ENCODE measurements at regions not wholly inside any gene's neighbourhood (a gene's known extent, or its start where the extent isn't known, plus 50 kb on each side); places are given as distances from the start of the nearest gene placed in this dataset.

DNA sequence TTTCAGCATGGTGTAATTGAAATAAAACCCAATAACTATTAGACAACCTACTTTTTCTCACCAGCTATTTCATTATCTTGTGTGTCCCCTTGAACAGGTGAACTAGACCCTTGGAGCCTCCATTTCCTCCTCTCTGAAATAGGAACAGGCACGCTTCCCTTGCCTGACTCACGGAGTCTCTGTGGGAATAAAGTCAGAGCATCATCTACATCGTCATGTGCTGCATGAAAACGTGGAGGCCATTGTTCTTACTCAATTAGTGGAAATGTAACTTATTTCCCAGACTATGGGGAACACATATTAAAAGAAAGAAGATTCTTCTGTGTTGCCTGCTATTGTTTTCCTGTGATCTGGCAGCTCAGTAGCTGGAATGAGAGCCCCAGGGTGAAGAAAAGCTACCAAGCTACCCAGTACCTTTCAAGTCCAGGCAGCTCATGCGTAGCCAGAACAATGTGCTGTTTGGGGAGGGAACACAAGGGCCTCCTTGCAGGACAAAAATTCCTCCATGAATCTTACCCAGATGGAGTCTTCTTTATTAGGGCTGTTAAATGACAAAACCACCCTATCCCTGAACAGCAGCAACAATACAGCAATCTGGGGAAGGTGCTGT, 59.8 kb downstream of the SOX11 start:
- no peak for DNase-seq

DNA sequence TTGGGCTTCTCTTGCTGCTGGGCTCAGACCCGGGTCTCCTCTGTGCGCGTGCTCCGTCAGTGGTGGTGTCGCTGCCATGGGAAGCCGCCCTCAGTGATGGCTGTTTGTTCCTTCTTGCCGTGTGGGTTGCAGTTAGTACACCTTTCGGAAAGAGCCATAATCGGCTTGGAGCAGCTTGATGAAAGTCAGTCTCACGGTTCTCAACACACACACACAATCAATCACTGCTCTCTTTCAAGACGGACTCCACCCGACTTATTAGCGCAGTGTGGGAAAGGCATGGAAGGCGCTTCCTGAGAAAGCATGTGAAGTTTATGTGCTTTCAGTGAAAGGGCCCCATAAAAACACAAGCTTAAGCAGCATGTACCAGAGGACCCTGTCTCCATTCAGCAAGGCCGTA, 64.1 kb downstream of the SOX11 start:
- DNase-seq, result no peak

DNA sequence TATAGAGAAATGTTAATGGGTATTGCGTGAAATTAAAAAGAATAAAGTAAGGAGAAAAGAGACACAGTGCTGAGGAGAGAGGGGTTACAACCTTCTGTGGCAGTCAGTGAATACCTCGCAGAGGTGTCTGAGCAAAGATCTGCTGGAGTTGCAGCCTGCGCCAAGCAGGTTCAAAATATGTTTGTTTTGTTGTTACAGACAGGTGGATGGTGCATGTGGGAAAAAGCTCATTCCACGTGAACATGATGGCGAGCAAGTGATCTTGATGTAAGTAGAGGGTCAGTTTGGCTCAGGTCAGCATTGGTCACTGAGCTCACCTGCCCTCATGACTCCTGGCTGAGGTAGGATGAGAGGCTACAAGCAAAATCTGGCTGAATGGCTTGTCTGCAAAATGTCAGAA, 66.2 kb downstream of the SOX11 start:
- DNase-seq, result no peak

DNA sequence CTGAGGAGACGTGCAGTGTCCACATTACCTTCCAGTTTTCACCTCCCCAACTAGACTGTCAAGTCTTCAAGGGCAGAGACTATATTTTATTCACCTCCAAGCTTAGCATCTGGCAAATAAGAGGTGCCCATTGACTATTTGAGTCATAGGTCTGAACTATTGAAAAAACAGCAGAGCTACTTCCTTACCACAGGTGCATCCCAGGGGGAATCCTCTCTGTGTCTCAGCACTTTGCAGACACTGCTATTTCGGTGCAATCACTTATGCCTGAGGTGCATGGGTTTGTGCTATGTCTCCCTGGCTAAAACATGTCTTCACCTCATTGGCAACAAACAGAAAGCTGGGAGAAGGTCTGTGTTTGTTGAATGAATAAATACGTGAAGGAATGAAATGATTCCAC, 67.8 kb downstream of the SOX11 start:
- no peak for DNase-seq

DNA sequence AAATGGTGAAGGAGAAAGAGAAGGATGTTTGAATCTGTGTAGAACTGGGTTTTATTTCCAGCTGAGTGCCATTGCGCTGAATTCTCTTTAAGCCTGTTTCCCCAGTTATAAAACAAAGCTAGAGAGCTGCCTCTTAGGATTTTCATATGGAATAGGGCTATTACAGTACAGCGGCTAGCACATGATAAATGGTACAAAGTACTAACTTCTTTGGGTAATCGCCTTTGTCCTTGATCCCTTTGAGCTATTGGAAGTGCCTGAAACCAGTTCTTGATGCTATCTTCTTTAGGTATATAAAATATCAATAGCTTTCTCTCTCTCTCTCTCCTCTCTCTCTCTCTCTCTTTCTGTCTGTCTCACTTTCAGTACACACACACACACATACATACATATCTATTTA, 71.3 kb downstream of the SOX11 start:
- no peak for DNase-seq

DNA sequence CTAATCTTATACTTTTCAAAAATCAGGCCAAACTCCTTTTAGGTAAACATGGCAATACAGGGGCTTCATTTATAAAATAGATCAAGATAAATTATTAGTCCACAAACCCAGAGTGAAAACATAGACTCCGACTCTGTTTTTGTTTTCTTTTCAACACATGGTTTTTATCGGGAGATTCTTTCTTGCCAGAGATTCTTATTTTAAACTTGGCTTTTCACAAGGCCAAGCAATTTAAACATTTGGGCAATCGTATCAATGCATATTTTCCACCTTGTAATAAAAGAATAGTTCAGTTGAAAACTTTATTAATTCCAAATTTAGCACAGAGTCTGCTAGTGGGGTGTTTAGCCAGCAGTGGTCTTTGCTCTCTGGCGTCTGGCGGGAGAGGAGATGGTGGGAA, 71.9 kb downstream of the SOX11 start:
- DNase-seq, result no peak

DNA sequence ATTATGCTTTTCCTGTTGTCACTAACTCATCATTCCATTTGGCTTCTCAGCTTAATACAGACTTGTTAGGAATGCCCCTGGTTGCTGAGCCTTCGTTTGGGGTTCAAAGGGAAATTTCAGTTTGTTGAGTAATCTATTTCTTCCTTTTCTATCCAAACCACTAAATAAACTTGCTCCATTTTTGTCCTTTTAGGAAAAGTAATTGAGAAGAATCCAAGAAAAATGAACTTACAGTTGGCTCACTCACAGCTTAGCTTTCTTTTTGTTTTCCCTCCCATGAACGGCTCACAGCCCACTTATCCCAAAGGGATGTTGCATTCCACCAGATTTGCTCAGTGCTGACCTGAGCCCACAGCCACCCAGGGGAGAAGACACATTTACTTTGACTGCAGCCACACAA, 73.9 kb downstream of the SOX11 start:
- DNase-seq, result no peak

DNA sequence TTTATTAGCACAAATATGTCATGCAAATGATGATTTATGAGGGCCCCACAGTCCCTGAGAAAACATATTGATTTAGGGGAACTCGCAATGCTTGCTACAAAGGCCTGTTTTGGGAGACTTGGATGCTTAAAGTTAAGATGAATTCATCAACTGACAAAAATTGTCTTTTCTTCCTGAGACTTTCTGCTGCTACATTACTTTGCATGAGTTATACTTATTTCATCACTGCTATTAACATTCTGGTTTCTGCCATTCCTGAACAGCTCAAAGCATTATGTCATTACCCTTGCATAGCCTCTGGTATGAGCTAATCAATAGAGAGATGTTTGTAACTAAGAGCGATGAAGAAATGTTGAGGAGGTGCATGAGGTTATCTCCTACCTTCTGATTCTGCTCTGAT, 74.4 kb downstream of the SOX11 start:
- DNase-seq, result no peak

DNA sequence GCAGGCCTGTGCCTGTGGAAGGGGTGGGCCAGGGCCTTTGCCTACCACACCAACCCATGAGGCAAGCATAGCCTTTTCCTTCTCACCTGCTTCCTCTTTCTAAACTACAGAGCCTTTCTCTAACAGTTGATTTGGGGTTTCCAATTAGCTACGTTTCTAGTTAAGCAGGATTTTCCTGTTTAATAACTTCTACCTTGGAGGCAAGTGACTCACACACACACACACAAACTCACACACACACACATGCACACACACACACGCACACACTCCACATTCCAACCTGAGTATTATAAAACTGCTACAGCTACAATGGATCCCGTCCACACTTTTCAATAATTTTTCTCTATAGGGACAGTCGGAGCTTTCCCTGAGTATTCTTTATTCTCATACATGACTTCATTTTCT, 84.9 kb downstream of the SOX11 start:
- no peak for DNase-seq

DNA sequence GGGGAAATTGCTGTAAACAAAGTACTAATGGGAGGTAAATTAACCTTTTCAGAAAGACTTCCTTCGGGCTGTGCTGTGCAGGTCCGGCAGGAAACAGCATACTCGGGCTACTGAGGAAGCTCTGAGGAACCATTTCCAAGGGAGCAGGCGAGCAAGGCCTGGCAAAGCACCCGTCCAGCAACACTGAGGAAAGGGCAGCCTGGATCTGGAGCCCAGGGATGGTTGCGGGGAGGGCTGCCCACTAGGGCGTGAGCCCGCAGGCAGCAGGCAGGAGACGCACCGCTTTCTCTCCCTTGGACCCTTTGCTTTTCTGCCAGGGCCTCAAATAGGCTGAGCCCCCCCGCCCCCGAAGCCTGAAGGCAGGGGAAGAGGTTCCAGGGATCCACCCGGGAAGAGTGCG, 89.5 kb downstream of the SOX11 start:
- no peak for DNase-seq

DNA sequence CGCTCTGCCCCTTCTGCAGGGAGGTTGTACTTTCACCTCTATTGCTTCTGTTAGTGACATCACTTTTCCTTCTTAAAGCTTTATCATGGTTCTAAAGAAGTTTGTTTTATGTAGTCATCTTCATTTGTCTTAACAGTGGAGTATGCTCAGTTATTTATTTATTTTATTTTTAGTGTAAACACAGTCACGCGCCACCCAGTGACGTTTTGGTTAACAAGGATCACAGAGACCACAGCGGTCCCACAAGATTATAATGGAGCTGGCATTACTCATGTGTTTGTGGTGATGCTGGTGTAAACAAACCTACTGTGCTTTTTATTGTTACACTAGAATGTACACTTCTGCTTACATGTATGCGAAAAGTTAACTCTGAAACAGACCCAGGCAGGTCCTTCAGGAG, 89.9 kb downstream of the SOX11 start:
- DNase-seq, result no peak

DNA sequence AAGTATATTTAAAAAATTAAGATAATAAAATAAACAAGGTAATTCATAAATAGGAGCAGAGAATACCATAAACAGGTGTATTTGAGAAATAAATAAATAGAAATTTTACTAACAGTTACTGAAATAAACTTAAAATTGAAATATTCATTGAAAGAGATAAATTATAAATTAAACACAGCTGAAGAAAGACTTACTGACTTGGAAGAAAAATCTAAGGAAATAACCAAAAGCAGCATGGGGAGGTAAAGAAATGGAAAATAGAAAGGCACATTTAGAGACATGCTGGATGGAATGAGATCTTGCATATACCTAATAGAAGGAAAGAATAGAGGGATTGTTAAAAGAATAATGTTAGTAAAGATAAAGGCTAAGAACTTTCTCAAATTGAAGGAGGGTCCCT, 96.3 kb downstream of the SOX11 start:
- DNase-seq, result no peak

DNA sequence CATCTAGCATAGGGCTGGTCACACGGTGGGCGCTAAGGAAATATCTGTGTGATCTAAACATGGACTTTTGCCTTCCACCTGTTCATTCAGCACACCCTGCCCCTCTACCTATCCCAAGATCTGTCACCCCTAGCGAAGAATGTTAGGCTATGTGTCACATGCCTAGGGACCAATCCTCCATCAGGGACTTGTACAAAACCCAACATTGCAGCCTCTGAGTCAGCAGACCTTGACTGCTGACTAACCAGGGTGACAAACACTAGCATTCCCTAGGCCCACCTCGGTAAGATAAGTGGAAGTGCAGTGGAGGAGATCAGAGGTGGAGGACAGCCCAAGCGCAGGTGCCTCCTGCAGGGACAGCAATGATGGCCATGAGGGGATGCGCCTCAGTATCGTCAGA, 99.2 kb downstream of the SOX11 start:
- DNase-seq, result no peak

DNA sequence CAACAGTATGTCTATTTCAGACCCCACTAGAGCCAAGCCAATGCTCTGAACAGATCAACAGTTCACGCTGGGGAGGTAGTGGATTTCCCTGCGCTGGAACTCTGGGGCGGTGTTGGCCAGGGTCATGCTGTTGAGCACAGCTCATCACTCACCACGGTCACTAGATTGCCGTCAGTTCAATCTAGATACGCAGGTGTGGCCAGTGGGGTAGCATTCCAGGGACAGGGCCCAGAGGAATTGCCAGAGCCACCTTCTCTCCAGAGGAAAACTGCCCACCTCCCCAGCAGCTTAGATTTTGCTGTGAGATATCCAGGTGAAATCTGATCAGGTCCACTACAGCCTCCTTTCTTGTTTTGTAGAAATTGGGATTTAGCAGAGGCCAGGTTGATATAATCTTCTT, 101.8 kb downstream of the SOX11 start:
- no peak for DNase-seq

DNA sequence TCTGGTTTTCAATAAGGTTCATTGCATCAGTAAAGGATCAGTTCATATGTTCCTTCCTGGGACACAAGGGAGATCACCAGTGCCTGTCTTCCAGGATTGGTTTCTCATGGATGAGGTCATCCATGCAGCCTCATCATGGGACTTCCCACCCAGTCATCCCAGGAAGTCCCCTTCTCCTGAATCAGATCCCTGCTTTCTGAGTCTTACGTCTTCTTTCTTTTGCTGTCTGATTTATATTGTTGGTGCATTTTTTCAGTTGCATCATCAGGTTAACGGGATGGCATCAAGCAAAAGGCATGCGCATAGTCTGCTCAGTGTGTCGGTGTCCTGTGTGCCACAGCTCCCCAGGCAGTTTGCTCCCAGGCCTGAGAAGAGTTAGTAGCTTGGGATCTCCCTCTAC, 105.9 kb downstream of the SOX11 start:
- no peak for DNase-seq

DNA sequence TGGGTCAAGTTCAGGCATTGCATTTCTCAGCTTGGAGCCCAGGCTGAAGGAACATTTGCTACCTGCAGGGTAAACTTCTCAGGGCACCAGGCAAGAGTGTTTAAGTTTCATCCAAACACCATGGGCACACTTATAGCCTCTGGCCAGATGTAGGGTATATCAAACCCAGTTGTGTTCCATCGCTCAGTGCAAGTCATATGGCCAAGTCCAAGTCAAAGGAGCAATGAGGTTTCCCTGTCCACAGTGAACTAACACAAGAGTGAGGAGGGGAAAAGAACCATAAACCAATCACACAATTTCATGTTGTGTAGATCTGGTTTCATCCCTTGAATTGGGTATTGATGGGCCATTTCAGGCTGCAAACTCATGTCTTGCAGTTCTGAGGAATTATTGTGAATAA, 107.2 kb downstream of the SOX11 start:
- no peak for DNase-seq

DNA sequence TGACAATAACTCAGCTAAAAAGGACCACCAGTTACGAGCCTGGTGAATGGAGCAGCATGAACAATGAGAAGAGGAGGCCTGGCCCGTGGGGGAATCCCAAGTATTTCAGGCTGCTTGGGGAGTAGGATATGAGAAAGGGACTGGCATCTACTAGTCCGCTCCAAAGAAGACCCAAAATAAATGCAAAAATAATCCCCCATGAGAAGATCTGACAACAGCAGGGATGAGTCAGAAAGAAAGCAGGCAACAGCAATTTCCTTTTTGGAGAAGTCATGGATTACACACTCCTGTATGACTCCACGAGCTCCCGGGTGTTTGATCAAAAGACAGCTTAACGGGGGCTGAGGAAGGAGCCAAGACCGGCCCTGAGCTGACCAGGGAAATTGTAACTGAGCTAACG, 111.4 kb downstream of the SOX11 start:
- no peak for DNase-seq

DNA sequence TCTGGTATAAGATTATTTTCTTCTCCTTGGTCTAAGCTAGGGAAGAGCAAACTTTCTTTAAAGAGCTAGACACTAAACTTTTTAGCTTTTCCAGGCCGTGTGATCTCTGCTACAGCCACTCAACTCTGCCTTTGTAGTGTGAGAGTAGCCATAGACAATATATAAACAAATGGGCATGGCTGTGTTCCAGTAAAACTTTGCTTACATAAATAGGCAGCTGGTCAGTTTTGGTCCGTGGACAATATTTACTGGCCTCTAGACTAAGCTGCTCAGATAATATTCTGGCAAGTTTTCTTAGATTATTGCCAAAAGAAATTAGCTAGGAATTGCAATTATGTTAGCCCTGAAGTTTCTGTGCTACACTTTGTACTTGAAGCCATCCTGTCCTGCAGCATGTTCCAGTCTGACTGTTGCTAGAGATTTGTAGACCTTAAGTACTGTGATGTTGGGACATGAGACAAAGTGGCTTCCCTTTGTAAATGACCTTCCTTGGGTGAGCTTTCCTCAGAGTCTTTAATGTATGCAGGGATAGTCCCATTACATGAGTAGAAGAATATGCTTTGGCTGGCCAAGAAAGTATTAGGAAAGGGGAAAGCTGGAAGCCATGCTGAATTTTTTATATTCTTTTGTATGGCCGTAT, 126.9 kb downstream of the SOX11 start:
- DNase-seq, result no peak

DNA sequence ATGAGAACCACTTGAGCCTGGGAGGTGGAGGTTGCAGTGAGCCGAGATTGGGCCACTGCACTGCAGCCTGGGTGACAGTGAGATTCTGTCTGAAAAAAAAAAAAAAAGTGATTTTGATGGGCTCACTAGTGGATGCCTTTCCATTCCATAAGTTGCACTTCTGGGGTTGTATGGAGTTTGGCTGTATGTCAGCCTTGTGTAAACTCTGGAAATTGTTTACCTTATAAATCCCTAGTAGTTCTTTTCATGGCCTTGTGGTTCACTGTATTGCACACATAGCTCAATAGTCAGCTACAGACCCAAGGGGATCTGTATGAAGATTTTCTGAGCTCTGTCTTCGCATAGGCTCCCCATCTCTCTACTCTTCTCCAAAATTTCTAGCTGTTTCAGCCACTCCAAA, 131.9 kb downstream of the SOX11 start:
- DNase-seq, result no peak

DNA sequence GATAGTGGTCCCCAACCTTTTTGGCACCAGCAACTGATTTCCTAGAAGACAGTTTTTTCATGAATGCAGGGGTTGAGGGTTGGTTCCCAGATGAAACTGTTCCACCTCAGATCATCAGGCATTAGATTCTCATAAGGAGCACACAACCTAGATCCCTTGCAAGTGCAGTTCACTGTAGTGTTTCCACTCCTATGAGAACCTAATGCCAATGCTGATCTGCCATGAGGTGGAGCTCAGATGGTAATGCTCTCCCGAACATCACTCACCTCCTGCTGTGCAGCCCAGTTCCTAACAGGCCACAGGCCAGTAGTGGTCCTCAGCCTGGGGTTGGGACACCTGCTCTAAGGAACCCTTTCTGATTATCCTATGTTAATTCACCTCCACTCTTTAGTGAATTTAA, 133.5 kb downstream of the SOX11 start:
- no peak for DNase-seq

DNA sequence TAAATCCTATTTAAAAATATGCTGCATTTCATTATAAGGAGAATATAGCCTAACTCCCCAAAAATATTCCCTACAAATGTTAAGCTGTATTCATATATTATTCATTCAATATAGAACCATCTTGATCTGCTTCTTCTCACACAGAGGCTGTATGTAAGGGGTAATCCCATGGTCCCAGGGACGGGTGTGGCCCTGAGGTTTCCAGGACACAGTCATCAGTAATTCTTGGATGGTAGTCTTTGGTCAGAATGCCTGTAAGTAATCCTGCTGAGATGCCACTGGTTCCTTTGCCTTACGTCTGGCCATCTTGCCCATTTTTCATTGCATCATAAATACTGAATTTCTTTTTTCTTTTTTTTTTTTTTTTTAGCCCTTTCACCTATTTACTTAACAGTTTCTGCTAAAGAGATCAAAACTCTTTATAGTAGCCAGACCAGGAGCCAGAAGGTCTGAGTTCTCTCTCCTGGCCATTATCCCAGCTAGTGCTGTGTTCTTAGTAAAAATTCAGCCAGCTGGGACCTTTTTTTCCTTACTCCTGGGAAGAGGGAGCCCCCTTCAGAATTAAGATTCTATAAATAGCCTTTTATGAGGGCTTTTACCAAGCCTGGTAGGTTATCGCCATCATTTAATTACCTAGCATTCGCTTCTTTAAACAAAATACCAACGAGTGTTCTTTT, 134.9 kb downstream of the SOX11 start:
- no peak for DNase-seq

DNA sequence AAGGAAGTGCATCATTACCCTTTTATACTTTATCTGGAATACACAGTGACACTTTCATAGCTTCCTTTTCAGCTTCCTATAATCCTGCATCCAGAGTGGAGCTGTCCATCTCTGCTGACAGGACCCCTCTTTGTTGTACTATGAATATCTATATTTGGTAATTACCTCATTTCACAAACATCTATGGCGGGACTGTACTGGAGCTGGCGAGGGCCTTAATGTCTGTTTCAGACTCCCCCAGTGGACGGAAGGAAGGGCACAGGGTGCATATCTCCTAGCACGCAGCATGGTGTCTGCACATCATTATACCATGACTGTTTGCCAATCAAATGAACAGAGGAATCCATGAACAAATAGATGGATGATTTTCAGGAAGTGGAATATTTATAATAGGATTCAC, 142.3 kb downstream of the SOX11 start:
- no peak for DNase-seq

DNA sequence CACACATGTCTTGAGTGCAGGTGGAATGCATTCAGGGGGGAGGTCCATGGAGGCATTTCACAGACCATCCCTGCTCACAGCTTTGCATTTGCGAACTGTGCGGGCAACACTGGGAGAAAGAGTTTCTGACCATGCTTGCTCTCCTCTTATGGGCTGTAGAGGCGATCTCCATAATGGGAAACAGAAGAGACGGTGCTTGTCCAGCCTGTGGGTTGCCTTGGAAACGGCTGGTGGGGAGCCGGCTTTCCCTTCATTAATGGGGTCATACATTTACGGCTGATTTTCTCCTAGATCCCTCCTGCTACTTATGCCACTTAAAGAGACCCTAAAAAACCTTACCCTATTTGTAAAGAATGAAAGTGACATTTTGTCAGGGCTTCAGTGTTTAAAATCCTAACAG, 147.4 kb downstream of the SOX11 start:
- no peak for DNase-seq

DNA sequence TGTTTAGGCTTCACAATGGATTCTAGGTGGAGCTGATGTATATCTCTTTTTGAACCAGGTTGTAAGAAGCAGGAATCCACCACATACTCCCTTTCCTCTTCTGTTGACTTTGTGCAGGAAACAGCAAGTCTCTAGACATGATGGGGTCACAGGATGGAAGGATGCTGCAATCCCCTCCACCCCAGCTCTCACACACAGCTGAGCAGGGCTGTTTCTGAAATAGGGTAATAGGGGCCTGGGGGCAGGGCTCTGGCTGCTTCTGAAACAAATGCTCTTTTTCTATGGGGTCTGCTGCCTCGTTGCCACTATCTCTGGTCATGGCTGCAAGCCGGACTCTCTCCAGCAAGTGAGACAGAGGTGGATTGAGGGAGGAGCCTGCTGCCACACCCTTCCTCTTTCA, 148.9 kb downstream of the SOX11 start:
- no peak for DNase-seq

DNA sequence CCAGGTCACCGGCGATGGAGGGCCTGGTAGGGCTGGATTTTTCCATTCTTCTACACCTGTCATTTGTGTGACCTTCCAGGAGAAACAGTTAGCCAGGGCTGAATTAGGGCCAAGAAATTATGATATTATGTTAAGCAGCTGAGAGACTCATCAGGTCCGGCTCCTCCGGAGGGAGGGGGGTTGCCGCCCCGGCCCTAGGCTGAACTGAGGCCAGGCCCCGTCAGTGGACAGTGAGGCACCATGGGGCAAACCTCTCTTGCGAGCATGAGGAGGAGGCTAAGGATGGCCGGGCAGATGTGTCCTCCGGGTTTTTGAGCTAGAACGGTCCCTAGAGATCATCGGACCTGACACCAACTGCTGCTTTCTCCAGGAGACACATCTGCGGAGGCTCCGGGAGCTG, 150.1 kb downstream of the SOX11 start:
- DNase-seq, result no peak

Data from NCI-H526 treated with DMSO at 0.1 percent for 48 hours (cell line).